ENCODE measurements at regions not wholly inside any gene's neighbourhood (a gene's known extent, or its start where the extent isn't known, plus 50 kb on each side); places are given as distances from the start of the nearest gene placed in this dataset.

DNA sequence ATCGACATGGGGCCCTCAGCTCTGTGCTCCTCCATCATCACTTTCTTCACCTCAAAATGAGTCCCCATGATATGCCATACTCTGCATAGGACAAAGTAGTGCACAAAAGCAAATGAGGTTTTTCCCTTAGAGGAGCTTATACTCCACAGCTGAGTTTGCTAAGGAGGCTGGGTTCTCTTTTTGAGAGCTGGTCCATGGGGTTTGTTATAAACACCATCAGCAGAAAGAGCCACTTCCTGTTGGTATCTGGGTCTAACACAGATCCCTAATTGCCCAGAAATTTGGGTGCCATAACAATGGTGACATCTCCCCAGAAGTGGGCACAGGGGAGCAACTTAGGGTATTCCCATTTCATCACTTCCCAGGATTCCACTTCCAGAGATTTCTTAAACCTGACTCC is 395.7 kb downstream of the FOXO1 start:
- ChIA-PET POLR2A (no interaction called here), CTCF (no interaction called here)
- TF ChIP-seq NFRKB (IDR thresholded peaks at IDR 0.05) = no peak
- no peak for DNase-seq (ENCODE audit: extremely low spot score)

DNA sequence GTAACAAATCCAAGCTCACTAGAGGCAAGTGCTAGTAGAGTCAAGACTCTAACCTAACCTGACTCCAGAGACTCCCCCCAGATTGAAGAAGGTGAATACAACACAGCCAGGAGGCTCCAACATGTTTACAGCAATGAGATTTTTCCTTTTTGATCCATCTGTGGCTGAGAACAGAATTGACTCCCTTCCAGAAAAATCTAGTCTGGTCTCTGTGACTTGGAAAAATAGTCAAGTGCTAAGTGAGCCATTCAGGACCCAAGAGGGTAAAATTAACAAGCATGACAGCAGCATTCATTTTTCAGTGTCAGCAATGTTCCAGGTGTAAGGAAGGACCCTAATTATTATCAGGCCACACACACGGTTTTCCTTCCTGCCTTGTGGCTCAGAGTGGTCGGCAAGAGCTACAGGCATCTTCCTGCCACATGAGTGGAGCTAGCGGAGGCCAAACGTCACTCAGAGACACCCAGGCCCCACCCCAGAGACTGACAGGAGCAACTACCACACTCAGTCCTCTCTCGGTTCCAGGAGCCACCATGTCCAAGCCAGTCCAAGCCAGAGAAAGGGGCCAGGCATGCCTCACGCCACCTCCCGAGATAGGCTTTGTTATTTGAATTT is 395.1 kb downstream of the FOXO1 start:
- TF ChIP-seq FOXA1 (IDR thresholded peaks at IDR 0.05) (no peak), ARNT (IDR thresholded peaks at IDR 0.05) (no peak), FOXK2 (IDR thresholded peaks at IDR 0.05) (no peak), LEF1 (IDR thresholded peaks at IDR 0.05; ENCODE audit: borderline replicate concordance) (no peak), TARDBP (IDR thresholded peaks at IDR 0.05) (no peak), BHLHE40 (IDR thresholded peaks at IDR 0.05; ENCODE audit: borderline replicate concordance) (no peak), NFRKB (IDR thresholded peaks at IDR 0.05) (no peak), FOXM1 (IDR thresholded peaks at IDR 0.05; ENCODE audit: borderline replicate concordance) (no peak), HDGF (IDR thresholded peaks at IDR 0.05; ENCODE audit: borderline replicate concordance) (no peak), CTBP1 (IDR thresholded peaks at IDR 0.05; ENCODE audit: borderline replicate concordance) (no peak), ELF4 (IDR thresholded peaks at IDR 0.05) (no peak), L3MBTL2 (conservative IDR thresholded peaks at IDR 0.05) (no peak), SP1 (IDR thresholded peaks at IDR 0.05) (no peak), ZNF384 (IDR thresholded peaks at IDR 0.05) (no peak), SUZ12 (IDR thresholded peaks at IDR 0.05) (no peak)
- TF ChIP-seq, protein P1, sequence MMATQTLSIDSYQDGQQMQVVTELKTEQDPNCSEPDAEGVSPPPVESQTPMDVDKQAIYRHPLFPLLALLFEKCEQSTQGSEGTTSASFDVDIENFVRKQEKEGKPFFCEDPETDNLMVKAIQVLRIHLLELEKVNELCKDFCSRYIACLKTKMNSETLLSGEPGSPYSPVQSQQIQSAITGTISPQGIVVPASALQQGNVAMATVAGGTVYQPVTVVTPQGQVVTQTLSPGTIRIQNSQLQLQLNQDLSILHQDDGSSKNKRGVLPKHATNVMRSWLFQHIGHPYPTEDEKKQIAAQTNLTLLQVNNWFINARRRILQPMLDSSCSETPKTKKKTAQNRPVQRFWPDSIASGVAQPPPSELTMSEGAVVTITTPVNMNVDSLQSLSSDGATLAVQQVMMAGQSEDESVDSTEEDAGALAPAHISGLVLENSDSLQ (IDR thresholded peaks at IDR 0.05) = no peak
- ChIA-PET CTCF (no interaction called here), POLR2A (no interaction called here)
- no peak for DNase-seq (ENCODE audit: extremely low spot score)

DNA sequence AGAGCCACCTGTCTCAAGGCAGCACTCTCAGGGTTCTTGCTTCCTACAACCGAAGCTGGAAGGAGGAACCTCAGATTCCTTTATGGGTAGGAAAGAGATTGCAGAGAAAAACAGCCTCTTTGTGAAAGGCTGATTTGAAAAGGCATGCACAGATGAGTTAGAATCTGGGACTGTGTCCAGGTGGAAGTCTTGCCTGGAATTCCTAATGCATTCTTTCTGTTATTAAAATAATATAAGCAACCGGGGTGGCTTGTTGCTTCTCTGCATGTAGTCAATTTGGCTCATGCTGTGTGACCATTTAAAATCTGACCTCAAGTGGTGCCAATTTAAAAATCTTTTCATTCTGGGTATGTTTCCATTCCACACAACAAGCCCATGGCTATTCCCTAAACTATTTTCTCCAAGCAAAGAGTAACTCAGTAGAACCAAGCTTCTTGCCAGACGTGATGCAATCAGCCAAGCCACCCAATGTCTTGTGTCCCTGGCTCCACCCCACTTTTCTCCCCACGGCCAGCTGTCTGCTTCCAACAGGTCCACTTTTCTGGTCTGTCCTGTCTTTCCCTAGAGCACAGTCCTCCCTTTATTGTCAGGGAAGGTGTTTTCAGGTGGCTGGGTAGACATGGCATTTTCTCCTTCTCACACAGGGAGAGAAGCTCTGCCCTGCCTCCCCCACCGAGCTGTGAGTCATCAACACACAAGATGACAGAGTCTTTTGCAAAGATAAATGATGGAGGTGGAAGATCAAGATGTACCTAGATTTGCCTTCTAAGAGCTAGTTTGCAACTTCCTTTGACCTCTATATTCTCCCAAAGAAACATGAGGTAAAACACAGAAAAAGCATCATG is 394.3 kb downstream of the FOXO1 start:
- POLR2A ChIA-PET = no interaction called here
- no peak for DNase-seq (ENCODE audit: extremely low spot score)
- TF ChIP-seq BHLHE40 (IDR thresholded peaks at IDR 0.05; ENCODE audit: borderline replicate concordance) (no peak), LEF1 (IDR thresholded peaks at IDR 0.05; ENCODE audit: borderline replicate concordance) (no peak), ELF4 (IDR thresholded peaks at IDR 0.05) (no peak), FOXK2 (IDR thresholded peaks at IDR 0.05) (no peak), SUZ12 (IDR thresholded peaks at IDR 0.05) (no peak), SP1 (IDR thresholded peaks at IDR 0.05) (no peak), FOXA1 (IDR thresholded peaks at IDR 0.05) (no peak), CTBP1 (IDR thresholded peaks at IDR 0.05; ENCODE audit: borderline replicate concordance) (no peak), L3MBTL2 (conservative IDR thresholded peaks at IDR 0.05) (no peak), ZNF384 (IDR thresholded peaks at IDR 0.05) (no peak), FOXM1 (IDR thresholded peaks at IDR 0.05; ENCODE audit: borderline replicate concordance) (no peak), ARNT (IDR thresholded peaks at IDR 0.05) (no peak), NFRKB (IDR thresholded peaks at IDR 0.05) (no peak), HDGF (IDR thresholded peaks at IDR 0.05; ENCODE audit: borderline replicate concordance) (no peak), TARDBP (IDR thresholded peaks at IDR 0.05) (no peak)
- TF ChIP-seq, protein P1 (IDR thresholded peaks at IDR 0.05) = no peak
- CTCF ChIA-PET = interaction anchor here (1.0 kb wide), 1 partner anchor 11 kb away, joined by 3 read pairs; no protein-coding TSS in a partner anchor

DNA sequence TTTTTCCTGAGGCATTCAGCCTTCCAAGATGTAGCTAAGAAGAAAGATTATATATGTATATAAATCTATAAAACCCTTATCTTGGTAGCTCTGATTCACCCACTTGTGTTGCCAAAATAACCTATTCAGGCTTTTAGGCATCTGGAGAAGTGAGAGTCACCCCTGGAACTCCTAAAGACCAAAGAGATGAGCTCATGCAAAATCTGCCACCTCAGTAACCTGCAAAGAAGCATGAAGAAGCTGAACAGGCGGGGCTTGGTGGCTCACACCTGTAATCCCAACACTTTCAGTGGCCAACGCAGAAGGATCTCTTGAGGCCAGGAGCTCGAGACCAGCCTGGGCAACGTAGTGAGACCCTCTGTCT is 393.7 kb downstream of the FOXO1 start:
- TF ChIP-seq, protein P1 (IDR thresholded peaks at IDR 0.05) = no peak
- TF ChIP-seq L3MBTL2 (conservative IDR thresholded peaks at IDR 0.05) (no peak), HDGF (IDR thresholded peaks at IDR 0.05; ENCODE audit: borderline replicate concordance) (no peak), CTBP1 (IDR thresholded peaks at IDR 0.05; ENCODE audit: borderline replicate concordance) (no peak), ELF4 (IDR thresholded peaks at IDR 0.05) (no peak), SP1 (IDR thresholded peaks at IDR 0.05) (no peak), NFRKB (IDR thresholded peaks at IDR 0.05) (no peak), SUZ12 (IDR thresholded peaks at IDR 0.05) (no peak), FOXA1 (IDR thresholded peaks at IDR 0.05) (no peak), BHLHE40 (IDR thresholded peaks at IDR 0.05; ENCODE audit: borderline replicate concordance) (no peak), FOXK2 (IDR thresholded peaks at IDR 0.05) (no peak), LEF1 (IDR thresholded peaks at IDR 0.05; ENCODE audit: borderline replicate concordance) (no peak), TARDBP (IDR thresholded peaks at IDR 0.05) (no peak), ARNT (IDR thresholded peaks at IDR 0.05) (no peak), FOXM1 (IDR thresholded peaks at IDR 0.05; ENCODE audit: borderline replicate concordance) (no peak)
- POLR2A ChIA-PET = no interaction called here
- CTCF ChIA-PET = interaction anchor here (1.0 kb wide), 1 partner anchor 12 kb away, joined by 3 read pairs; no protein-coding TSS in a partner anchor
- no peak for DNase-seq (ENCODE audit: extremely low spot score)

DNA sequence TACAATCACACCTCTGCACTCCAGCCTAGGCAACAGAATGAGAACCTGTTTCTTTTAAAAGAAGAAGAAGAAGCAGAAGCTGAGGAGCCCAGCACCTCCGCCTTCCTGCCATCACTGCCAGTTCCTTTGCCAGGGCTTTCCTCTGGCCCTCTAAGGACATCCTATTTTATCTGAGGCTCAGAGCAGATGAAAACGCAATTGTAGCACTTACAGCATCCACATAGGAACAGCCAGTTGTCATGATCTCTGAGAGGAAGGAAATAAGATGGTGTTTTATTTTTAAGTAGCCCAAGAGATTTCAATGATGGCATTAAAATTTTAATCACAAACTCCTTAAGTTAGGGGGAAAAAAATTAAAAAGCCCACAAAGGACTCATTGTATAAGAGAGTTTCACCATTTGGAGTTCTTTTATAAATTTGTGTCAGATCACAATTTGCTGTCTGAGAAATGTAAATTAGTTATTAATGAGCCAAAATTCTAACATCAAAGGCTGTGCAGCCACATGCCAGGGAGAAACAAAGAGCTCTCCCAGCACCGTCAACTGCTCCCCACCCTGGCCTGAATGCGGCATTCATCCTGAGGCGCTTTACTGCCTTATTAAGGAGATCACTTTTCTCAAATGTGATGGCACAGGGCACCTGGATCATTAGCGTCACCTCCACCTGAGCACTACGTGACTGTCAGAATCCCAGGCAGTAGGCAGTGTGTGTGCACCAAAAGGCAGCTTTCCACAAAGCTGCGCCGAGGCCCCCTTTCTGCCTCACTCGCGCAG is 393.0 kb downstream of the FOXO1 start:
- POLR2A ChIA-PET = no interaction called here
- DNase-seq (ENCODE audit: extremely low spot score) = no peak
- CTCF ChIA-PET = no interaction called here
- TF ChIP-seq FOXK2 (IDR thresholded peaks at IDR 0.05) (no peak), L3MBTL2 (conservative IDR thresholded peaks at IDR 0.05) (no peak), ELF4 (IDR thresholded peaks at IDR 0.05) (no peak), FOXA1 (IDR thresholded peaks at IDR 0.05) (no peak), NFRKB (IDR thresholded peaks at IDR 0.05) (no peak), HDGF (IDR thresholded peaks at IDR 0.05; ENCODE audit: borderline replicate concordance) (no peak)
- TF ChIP-seq, protein P1 (IDR thresholded peaks at IDR 0.05) = no peak
